MM.1S (cell line): ENCODE measurements at regions not wholly inside any gene's neighbourhood (a gene's known extent, or its start where the extent isn't known, plus 50 kb on each side); places are given as distances from the start of the nearest gene placed in this dataset.
"Not testable (repeated sequence)": the region's sequence is repeated elsewhere in the genome, so short reads cannot be mapped to it uniquely, and the experiment has no call there.

Experiments
- DNase-seq: peaks from one replicate; pipeline ENCODE4 v3.0.0-alpha.2; 2015
- H2AFZ ChIP-seq: fragments of 300-600 bp; sonication (generic); 2 replicates; pipeline ENCODE4 v1.6.0; 2016; ENCODE audit warnings: antibody characterized with exemption, low read length
- H3F3A ChIP-seq: fragments of 300-600 bp; sonication (generic); 2 replicates; pipeline ENCODE4 v1.6.1; 2016; ENCODE audit warnings: mild to moderate bottlenecking, antibody characterized with exemption, low read length, moderate library complexity, mixed read lengths; ENCODE audit not compliant: insufficient read depth
- H3K27ac ChIP-seq: fragments of 300-600 bp; sonication (generic); 2 replicates; pipeline ENCODE4 v1.5.1; 2016; ENCODE audit warnings: mild to moderate bottlenecking, low read length
- H3K27me3 ChIP-seq: fragments of 300-600 bp; sonication (generic); replicated peaks from 2 replicates; pipeline ENCODE4 v1.6.0; 2016; ENCODE audit warnings: low read length; ENCODE audit not compliant: insufficient read depth
- H3K36me3 ChIP-seq: fragments of 300-600 bp; sonication (generic); replicated peaks from 2 replicates; pipeline ENCODE4 v1.6.1; 2016; ENCODE audit warnings: mild to moderate bottlenecking, low read length, mixed read lengths; ENCODE audit not compliant: insufficient read depth
- H3K4me1 ChIP-seq: fragments of 300-600 bp; sonication (generic); 2 replicates; pipeline ENCODE4 v1.6.1; 2016; ENCODE audit warnings: low read length, mixed read lengths
- H3K4me2 ChIP-seq: fragments of 300-600 bp; sonication (generic); 2 replicates; pipeline ENCODE4 v1.6.0; 2016; ENCODE audit warnings: low read depth, low read length
- H3K4me3 ChIP-seq: fragments of 300-600 bp; sonication (generic); 2 replicates; pipeline ENCODE4 v1.5.1; 2016; ENCODE audit warnings: low read length, mixed read lengths
- H3K79me2 ChIP-seq: fragments of 300-600 bp; sonication (generic); 2 replicates; pipeline ENCODE4 v1.6.1; 2016; ENCODE audit warnings: mixed run types, low read length, mixed read lengths
- H3K9ac ChIP-seq: fragments of 300-600 bp; sonication (generic); 2 replicates; pipeline ENCODE4 v1.6.1; 2016; ENCODE audit warnings: low read length, mixed read lengths
- H3K9me2 ChIP-seq: fragments of 300-600 bp; sonication (generic); replicated peaks from 2 replicates; pipeline ENCODE4 v1.6.1; 2016; ENCODE audit warnings: mild to moderate bottlenecking, low read length, mixed read lengths; ENCODE audit not compliant: insufficient read depth
- H3K9me3 ChIP-seq: fragments of 300-600 bp; sonication (generic); replicated peaks from 2 replicates; pipeline ENCODE4 v1.6.1; 2016; ENCODE audit warnings: mild to moderate bottlenecking, low read length, mixed read lengths; ENCODE audit not compliant: insufficient read depth
- H4K20me1 ChIP-seq: fragments of 300-600 bp; sonication (generic); 2 replicates; pipeline ENCODE4 v1.6.1; 2016; ENCODE audit warnings: mild to moderate bottlenecking, low read length, moderate library complexity, mixed read lengths; ENCODE audit not compliant: insufficient read depth

DNA sequence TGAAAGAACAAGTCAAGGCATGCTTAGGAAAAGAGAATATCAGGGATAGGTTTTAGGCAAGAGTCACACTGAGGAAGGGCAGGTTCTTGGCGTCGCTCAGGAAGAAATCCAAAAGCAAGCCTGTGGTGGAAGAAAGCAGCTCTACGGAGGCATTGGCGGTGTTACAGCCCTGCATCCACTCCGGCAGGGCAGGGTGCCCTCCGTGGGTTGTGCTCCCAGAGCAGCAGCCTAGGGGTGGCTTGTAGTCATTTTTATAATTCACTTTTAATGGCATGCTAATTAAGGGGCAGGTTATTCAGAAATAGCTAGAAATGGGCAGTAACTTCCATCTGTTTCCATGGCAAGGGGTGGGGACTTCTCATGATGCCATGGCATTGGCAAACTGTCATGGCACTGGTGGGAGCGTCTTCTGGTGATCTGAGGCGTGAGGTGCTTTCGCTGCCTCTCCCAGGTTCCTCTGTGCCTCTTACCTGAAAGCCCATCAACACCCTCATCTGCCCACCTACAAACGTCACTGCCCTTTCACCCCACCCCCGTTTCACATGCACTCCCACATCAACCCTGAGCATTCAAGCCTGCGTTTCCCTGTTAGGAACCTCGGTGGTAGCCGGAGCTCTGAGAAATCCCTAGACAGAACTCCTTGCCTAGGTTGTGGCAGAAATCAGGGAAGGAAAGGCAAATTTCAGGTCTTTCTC is 1763.8 kb upstream of the TPTE start:
- not testable (repeated sequence) for H2AFZ ChIP-seq, H3K4me2 ChIP-seq, H3K4me3 ChIP-seq, H3K9me2 ChIP-seq, DNase-seq, H3F3A ChIP-seq, H3K79me2 ChIP-seq, H3K27ac ChIP-seq, H3K36me3 ChIP-seq, H3K4me1 ChIP-seq, H3K27me3 ChIP-seq, H4K20me1 ChIP-seq, H3K9me3 ChIP-seq, H3K9ac ChIP-seq

GRCh38 chr21:8758921-8759367 is 1762.4 kb upstream of the TPTE start:
- not testable (repeated sequence) for H3K4me1 ChIP-seq, H3F3A ChIP-seq, H3K9me3 ChIP-seq, H3K27me3 ChIP-seq, H3K79me2 ChIP-seq, H3K36me3 ChIP-seq, H3K9me2 ChIP-seq, H4K20me1 ChIP-seq
- peak overlapping the region; percentile 56 for H3K4me3 ChIP-seq
- peak overlapping the region; percentile 60; the same call in 1 of the 2 replicates for H3K9ac ChIP-seq
- peak overlapping the region; percentile 20; the same call in 1 of the 2 replicates for H3K4me2 ChIP-seq
- peak overlapping the region; percentile 32; the same call in 1 of the 2 replicates for H3K27ac ChIP-seq
- H2AFZ ChIP-seq, result peak overlapping the region; percentile 33; the same call in 1 of the 2 replicates
- DNase-seq, result peak; percentile 50

DNA sequence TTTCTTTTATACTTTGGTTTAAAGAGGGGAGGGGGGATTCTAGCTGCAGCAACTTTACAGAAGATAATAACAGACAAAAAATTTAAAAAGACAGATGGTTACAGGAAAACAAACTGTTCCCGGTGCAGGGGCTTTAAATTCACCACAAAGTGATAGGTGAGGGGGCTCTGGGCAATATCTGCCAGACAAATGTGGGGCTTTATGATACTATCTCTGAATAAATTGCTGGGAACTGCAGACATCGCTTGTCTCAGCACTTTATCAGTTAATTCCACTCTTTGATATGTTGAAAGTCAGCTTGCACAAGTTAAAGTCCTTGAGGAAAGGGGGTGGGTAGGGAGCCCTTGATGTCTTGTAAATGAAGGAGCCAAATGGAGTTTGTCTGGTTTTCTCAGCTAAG is 1759.1 kb upstream of the TPTE start:
- not testable (repeated sequence) for H3K4me3 ChIP-seq, H4K20me1 ChIP-seq, H3F3A ChIP-seq, H3K9ac ChIP-seq, DNase-seq, H3K9me3 ChIP-seq, H3K9me2 ChIP-seq, H3K4me2 ChIP-seq, H3K27me3 ChIP-seq, H3K36me3 ChIP-seq, H2AFZ ChIP-seq, H3K27ac ChIP-seq, H3K4me1 ChIP-seq, H3K79me2 ChIP-seq

- not testable (repeated sequence) for H3K9me3 ChIP-seq, H3K9me2 ChIP-seq, H3K9ac ChIP-seq, H3F3A ChIP-seq, H3K27ac ChIP-seq, H3K4me3 ChIP-seq, H3K36me3 ChIP-seq, H3K79me2 ChIP-seq, H2AFZ ChIP-seq, H4K20me1 ChIP-seq, DNase-seq, H3K4me1 ChIP-seq, H3K27me3 ChIP-seq, H3K4me2 ChIP-seq
Observed at GRCh38 chr21:8764416-8764815, 1757.0 kb upstream of the TPTE start.

DNA sequence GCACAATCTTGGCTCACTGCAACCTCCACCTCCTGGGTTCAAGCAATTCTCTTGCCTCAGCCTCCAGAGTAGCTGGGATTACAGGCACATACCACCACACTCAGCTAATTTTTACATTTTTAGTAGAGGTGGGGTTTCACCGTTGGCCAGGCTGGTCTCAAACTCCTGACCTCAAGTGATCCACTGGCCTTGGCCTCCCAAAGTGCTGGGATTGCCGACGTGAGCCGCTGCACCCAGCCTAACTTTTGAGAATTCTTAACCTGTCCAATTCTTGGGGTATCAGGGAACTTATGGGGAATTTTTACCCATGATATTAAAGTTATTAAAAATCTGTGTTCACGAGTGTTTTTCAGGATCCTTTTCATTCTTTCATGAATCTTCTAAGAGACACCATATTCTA is 1755.2 kb upstream of the TPTE start:
- not testable (repeated sequence) for H3K4me3 ChIP-seq, H3K9me2 ChIP-seq, H3K9ac ChIP-seq, DNase-seq, H3F3A ChIP-seq, H3K4me1 ChIP-seq, H4K20me1 ChIP-seq, H3K36me3 ChIP-seq, H3K4me2 ChIP-seq, H3K27me3 ChIP-seq, H3K27ac ChIP-seq, H2AFZ ChIP-seq, H3K9me3 ChIP-seq, H3K79me2 ChIP-seq

DNA sequence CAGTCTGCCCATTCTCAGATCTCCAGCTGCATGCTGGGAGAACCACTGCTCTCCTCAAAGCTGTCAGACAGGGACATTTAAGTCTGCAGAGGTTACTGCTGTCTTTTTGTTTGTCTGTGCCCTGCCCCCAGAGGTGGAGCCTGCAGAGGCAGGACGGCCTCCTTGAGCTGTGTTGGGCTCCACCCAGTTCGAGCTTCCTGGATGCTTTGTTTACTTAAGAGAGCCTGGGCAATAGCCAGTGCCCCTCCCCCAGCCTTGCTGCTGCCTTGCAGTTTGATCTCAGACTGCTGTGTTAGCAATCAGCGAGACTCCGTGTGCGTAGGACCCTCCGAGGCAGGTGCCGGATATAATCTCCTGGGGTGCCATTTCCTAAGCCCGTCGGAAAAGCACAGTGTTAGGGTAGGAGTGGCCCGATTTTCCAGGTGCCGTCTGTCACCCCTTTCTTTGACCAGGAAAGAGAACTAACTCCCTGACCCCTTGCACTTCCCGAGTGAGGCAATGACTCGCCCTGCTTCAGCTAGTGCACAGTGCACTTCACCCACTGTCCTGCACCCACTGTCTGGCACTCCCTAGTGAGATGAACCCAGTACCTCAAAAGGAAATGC is 1748.4 kb upstream of the TPTE start:
- not testable (repeated sequence) for H3K27me3 ChIP-seq, H2AFZ ChIP-seq, H3K79me2 ChIP-seq, H3K9me3 ChIP-seq, H3K36me3 ChIP-seq, H3K9me2 ChIP-seq, H3F3A ChIP-seq, H3K4me2 ChIP-seq, H4K20me1 ChIP-seq, H3K4me1 ChIP-seq
- Histone ChIP-seq H3K27ac (peak overlapping the region; percentile 42; the same call in 1 of the 2 replicates), H3K9ac (peak overlapping the region; percentile 25; the same call in 1 of the 2 replicates), H3K4me3 (peak overlapping the region; percentile 40; the same call in 1 of the 2 replicates)
- peak; percentile 34 for DNase-seq

DNA sequence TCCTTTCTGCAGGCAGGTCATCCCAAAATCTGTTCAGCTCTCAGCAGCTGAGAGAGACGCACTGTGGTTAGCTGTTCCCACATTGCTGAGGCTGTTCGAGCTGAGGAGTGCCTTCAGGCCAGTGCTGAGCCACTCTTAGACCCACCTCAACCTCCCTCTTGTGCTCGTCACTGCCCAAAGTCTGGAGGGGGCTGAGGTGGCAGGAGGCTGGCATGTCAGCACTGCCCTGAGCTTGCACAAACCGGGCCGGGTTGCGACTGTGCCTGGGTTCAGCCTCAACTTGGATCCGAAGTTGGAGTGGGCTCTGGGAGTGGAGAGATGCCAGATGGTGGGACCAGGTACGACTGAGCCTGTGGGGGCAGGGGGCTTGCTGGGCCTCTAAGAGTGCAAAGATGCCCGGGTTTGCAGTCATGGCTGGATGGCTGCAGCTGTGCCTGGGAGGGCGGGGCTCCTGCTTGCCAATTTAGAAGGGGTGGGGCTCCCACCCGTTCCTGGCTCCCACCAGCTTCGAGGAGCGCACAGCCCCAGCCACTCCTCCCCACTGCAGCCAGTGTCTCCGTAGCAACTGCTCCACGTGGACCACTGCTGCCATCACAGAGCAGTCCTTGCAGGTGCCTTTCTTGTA is 1745.7 kb upstream of the TPTE start:
- H4K20me1 ChIP-seq, H3K9ac ChIP-seq, H3K9me2 ChIP-seq, H3K9me3 ChIP-seq, H3K4me3 ChIP-seq, H3K27ac ChIP-seq, H3K27me3 ChIP-seq, H3K4me1 ChIP-seq, H3K4me2 ChIP-seq, H3K79me2 ChIP-seq, H3K36me3 ChIP-seq, DNase-seq, H3F3A ChIP-seq, H2AFZ ChIP-seq: not testable (repeated sequence)

- H3K9me2 ChIP-seq, result not testable (repeated sequence)
Observed at GRCh38 chr21:8777260-8777659, 1744.1 kb upstream of the TPTE start.

More at GRCh38 chr21:8777260-8777659, 1744.1 kb upstream of the TPTE start:
- H3K4me3 ChIP-seq, H3K79me2 ChIP-seq, H3K27ac ChIP-seq, DNase-seq, H3K36me3 ChIP-seq, H3K4me1 ChIP-seq, H3K27me3 ChIP-seq, H3K9ac ChIP-seq, H3F3A ChIP-seq, H3K4me2 ChIP-seq, H2AFZ ChIP-seq, H4K20me1 ChIP-seq, H3K9me3 ChIP-seq: not testable (repeated sequence)
